ENCODE measurements at regions not wholly inside any gene's neighbourhood (a gene's known extent, or its start where the extent isn't known, plus 50 kb on each side); places are given as distances from the start of the nearest gene placed in this dataset.

DNA sequence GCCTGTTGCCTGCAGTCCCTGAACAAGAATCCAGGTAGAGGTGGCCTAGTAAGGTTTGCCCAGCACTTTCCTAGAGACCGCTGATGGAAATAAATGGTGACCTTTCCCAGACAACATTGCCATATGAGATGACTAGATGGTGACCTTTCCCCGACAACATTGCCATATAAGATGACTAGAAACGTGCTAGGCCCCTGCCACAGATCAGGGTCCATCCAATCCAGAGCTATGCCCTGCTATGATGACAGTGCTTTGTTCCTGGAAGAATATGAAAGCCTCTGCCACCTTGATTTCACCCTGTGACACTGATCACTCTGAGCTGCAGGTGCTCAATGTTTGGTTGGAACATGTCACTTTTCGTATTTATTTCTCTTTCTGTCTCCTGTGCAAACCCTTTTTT is 133.8 kb upstream of the SPTLC3 start:
- TF ChIP-seq, protein P1, sequence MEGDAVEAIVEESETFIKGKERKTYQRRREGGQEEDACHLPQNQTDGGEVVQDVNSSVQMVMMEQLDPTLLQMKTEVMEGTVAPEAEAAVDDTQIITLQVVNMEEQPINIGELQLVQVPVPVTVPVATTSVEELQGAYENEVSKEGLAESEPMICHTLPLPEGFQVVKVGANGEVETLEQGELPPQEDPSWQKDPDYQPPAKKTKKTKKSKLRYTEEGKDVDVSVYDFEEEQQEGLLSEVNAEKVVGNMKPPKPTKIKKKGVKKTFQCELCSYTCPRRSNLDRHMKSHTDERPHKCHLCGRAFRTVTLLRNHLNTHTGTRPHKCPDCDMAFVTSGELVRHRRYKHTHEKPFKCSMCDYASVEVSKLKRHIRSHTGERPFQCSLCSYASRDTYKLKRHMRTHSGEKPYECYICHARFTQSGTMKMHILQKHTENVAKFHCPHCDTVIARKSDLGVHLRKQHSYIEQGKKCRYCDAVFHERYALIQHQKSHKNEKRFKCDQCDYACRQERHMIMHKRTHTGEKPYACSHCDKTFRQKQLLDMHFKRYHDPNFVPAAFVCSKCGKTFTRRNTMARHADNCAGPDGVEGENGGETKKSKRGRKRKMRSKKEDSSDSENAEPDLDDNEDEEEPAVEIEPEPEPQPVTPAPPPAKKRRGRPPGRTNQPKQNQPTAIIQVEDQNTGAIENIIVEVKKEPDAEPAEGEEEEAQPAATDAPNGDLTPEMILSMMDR (IDR thresholded peaks at IDR 0.05) = no peak
- TF ChIP-seq POLR2A (IDR thresholded peaks at IDR 0.05) = no peak
